ENCODE measurements at regions not wholly inside any gene's neighbourhood (a gene's known extent, or its start where the extent isn't known, plus 50 kb on each side); places are given as distances from the start of the nearest gene placed in this dataset.

DNA sequence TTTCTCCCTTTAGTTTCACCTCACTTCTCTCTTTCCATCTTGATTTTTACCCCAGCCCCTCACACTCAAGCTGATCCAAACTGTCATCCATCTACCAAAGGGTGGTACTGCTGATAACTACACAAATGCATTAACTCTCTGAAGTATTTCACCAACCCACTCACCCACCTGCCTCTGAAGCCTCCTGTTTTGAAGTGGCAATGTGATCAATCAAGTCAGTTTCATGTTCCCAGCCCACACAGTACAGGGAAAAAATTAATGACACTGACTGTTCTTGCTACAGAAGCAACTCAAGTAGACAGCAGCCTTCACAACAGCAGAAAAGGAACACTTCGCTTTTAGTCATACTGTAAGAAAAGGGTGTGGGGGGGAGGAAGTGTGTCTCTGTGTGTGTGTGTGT lies 183.0 kb upstream of the NOCT start:
- TF ChIP-seq, protein P1, sequence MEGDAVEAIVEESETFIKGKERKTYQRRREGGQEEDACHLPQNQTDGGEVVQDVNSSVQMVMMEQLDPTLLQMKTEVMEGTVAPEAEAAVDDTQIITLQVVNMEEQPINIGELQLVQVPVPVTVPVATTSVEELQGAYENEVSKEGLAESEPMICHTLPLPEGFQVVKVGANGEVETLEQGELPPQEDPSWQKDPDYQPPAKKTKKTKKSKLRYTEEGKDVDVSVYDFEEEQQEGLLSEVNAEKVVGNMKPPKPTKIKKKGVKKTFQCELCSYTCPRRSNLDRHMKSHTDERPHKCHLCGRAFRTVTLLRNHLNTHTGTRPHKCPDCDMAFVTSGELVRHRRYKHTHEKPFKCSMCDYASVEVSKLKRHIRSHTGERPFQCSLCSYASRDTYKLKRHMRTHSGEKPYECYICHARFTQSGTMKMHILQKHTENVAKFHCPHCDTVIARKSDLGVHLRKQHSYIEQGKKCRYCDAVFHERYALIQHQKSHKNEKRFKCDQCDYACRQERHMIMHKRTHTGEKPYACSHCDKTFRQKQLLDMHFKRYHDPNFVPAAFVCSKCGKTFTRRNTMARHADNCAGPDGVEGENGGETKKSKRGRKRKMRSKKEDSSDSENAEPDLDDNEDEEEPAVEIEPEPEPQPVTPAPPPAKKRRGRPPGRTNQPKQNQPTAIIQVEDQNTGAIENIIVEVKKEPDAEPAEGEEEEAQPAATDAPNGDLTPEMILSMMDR (optimal IDR thresholded peaks at IDR 0.05 in 1 of 3, IDR thresholded peaks at IDR 0.05 in 1 of 3, conservative IDR thresholded peaks at IDR 0.05 in 1 of 3; ENCODE audit: extremely low read depth in 1 of 3, insufficient read depth in 2 of 3, low read length in 3 of 3), result no peak
- TF ChIP-seq EZH2 (IDR thresholded peaks at IDR 0.05; ENCODE audit: low read length), result no peak
